TTC549 (cell line): ENCODE measurements at regions not wholly inside any gene's neighbourhood (a gene's known extent, or its start where the extent isn't known, plus 50 kb on each side); places are given as distances from the start of the nearest gene placed in this dataset.
"Not testable (repeated sequence)": the region's sequence is repeated elsewhere in the genome, so short reads cannot be mapped to it uniquely, and the experiment has no call there.

Experiments used
- FAIRE-seq: peaks from 2 replicates; lab custom pipeline; 2012; peaks lifted over from hg19 to GRCh38; lab: Jason Lieb, UNC

GRCh38 chr22:19662049-19662684 is 52.1 kb upstream of the SEPTIN5 start:
- FAIRE-seq = not testable (repeated sequence)

GRCh38 chr22:19663286-19663815 is 51.0 kb upstream of the SEPTIN5 start:
- no peak for FAIRE-seq

- FAIRE-seq = no peak
Measured at GRCh38 chr22:19663821-19664355, 50.4 kb upstream of the SEPTIN5 start.

GRCh38 chr22:19664406-19664805 is 49.9 kb upstream of the SEPTIN5 start:
- FAIRE-seq = no peak
